NCI-H82 treated with DMSO at 0.1 percent for 48 hours (cell line): ENCODE measurements at regions not wholly inside any gene's neighbourhood (a gene's known extent, or its start where the extent isn't known, plus 50 kb on each side); places are given as distances from the start of the nearest gene placed in this dataset.

Experiments used
- DNase-seq: peaks from one replicate; lab custom pipeline; 2025; ENCODE audit not compliant: unreplicated experiment; lab: John Stamatoyannopoulos, UW

- DNase-seq = no peak
These were observed 178.3 kb downstream of the SUCNR1 start for GRCh38 chr3:152051501-152052404.

DNA sequence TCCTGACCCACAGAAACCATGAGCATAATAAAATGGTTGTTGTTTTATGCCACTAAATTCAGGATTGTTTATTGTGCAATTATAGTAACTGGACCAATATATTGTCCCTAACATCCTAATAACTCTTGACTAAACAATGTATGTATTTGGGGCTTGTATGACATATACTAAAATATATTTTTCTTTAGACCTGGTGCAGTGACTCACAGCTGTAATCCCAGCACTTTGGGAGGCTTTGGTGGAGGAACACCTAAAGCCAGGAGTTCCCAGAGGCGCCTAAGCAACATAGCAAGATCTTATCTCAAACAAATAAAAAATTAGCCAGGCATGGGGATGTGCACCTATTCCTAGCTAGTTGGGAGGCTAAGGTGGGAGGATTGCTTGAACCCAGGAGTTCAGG lies 180.4 kb downstream of the SUCNR1 start:
- no peak for DNase-seq

- no peak for DNase-seq
These were observed 180.9 kb downstream of the SUCNR1 start for GRCh38 chr3:152054315-152054714.

- DNase-seq = no peak
These were observed 182.6 kb downstream of the SUCNR1 start for GRCh38 chr3:152056073-152056472.

DNA sequence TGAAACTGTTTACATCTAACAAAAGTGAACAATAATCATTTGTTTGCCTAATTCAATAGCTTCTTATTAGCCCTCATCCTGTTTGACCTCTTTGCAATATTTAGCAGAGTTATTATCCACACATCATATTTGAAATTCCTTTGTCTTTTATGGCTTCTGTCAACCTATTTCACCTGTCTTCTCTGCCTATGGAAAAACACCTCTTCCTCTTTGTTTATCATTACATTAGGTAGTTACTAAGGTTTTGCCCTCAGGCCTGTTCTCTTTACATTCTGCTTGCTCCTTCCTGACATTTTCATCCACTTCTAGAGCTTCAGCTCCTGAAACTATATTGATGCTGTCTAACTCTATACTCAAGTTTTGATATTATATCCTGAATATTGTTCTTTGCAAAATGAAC lies 183.0 kb downstream of the SUCNR1 start:
- DNase-seq = no peak

- DNase-seq = no peak
These were observed 183.5 kb downstream of the SUCNR1 start for GRCh38 chr3:152056987-152057386.

DNA sequence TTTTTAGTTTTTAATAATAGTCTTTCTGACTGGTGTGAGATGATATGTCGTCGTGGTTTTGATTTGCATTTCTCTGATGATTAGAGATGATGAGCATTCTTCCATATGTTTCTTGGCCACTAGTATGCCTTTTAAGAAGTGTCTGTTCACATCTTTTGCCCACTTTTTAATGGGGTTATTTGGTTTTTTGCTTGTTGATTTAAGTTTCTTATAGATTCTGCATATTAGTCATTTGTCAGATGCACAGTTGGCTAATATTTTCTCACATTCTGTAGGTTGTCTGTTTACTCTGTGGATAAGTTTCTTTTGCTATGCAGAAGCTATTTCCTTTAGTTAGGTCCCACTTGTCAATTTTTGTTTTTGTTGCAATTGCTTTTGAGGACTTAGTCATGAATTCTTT lies 185.4 kb downstream of the SUCNR1 start:
- no peak for DNase-seq

DNA sequence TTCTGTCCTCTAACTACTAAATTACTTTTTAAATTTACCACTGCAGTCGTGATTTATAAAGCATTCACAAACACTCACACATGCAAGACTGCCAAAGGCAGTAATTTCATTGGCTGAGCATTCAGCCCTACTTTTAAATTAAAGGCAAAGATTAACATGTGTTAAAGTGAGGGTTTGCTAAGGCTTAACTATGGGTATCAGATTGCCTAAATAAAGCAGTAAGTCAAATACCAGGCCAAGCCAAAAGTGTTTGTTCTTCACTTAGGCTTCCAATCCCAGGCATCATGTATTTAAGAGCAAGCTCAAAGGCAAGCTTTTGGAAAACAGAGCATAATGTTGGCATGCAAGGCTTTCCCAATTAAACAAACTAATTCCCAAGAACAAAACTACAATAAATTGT lies 187.3 kb downstream of the SUCNR1 start:
- no peak for DNase-seq

DNA sequence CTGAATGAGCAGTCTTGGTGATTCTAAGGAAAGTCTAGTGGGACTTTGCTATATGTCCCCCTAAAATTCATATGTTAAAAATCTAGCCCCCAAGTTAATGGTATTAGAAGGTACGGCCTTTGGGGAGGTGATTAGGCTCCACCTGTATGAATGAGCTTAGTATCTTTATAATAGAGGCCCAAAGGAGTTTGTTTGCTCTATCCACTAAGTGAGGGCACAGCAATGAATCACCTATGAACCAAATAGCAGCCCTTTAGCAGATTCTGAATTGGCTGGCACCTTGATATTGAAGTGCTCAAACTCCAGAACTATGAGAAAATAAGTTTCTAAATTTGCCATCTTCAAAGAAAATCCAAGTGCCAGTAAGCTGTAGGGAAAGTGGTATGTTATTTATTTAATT lies 187.9 kb downstream of the SUCNR1 start:
- DNase-seq = no peak

- no peak for DNase-seq
These were observed 196.4 kb downstream of the SUCNR1 start for GRCh38 chr3:152069871-152070270.

DNA sequence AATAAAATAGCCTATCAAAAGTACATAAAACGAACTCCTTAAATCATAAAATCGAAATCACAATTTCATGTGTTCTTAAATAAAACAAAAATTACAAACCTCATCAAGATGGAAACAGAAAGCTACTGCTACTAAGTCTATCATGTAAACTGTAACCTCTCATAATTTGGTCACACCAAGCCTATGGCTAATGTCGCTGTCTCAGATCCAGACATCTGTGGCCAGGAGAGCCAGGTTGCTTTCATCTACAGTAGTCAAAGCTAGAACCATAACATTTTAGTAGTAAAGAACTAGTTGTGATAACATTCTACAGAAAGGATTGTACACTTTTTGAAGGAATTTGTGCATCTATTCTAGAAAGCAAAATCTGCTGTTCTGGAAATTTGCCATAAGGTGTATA lies 197.4 kb upstream of the MBNL1 start:
- DNase-seq = no peak

DNA sequence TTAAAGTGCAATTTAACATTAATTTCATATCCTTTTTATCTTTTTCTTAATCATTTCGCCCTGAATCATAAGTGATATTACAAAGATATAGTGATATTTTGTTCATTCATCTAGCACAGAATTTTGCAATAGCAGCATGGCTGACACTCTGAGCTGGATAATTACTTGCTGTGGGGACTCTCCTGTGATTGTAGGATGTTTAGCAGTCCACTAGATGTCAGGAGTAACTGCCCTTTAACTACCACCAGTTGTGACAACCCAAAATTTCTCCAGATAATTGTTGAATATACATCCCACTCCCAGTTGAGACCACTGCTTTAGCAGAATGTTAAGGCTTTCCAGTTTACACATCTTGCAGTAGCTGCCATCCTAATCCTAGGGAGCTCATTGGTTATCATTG lies 196.8 kb upstream of the MBNL1 start:
- DNase-seq = no peak

DNA sequence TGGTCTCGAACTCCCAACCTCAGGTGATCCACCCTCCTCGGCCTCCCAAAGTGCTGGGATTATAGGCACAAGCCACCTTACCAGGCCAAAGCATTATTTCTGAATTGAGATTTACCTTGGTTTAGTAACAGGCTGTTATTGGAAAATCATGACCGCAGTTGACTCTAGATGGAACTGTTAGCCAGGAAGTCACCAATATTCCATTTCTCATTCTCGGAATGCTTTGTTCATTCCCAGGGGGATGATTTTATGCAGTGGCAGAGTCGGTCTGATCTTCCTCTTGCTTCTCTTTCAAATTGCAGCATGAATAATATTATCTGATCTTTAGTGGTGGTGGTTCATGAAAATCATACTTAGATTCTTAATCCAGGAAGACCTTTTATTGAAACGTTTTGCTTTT lies 195.5 kb upstream of the MBNL1 start:
- DNase-seq = no peak

DNA sequence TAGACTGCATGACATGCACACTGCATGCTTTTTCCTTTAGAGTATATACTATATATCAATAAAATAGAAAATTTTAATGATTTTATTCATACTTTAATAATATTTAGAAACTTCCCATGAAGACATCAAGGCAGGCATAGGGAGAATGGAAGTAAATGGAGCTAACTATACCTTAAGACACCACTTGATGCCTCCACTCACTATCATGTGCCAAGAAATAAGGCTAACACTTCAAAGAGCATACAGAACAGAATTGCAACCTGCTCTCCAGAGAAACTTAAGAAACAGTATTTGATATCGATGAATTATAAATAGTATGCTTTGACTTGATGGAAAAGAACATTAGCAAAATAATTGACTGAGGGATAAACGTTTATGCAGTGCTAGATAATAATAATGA lies 192.6 kb upstream of the MBNL1 start:
- no peak for DNase-seq

- DNase-seq = no peak
These were observed 188.7 kb upstream of the MBNL1 start for GRCh38 chr3:152079980-152080379.

GRCh38 chr3:152083135-152083534 lies 185.6 kb upstream of the MBNL1 start:
- no peak for DNase-seq

- no peak for DNase-seq
These were observed 184.1 kb upstream of the MBNL1 start for GRCh38 chr3:152084441-152085158.

- DNase-seq = no peak
These were observed 181.6 kb upstream of the MBNL1 start for GRCh38 chr3:152087153-152087552.

DNA sequence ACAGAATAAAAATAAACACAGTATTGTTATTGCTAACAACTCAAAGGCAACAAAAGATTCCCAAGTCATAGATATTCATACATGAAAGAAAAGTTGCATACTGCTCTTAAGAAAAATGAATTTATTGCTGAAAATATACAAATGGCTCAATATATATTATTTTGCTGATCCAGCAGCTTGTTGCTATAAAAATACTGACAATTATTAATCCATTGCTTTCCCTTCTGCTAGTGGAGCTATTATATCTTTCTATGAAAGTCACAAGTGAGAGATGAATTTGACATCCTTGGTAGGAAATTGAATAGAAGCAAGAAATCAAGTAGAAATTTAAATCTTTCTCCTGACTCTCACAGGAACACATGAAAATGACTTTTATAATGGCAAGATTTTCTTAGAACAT lies 179.2 kb upstream of the MBNL1 start:
- no peak for DNase-seq

- DNase-seq = no peak
These were observed 177.0 kb upstream of the MBNL1 start for GRCh38 chr3:152091725-152092124.

DNA sequence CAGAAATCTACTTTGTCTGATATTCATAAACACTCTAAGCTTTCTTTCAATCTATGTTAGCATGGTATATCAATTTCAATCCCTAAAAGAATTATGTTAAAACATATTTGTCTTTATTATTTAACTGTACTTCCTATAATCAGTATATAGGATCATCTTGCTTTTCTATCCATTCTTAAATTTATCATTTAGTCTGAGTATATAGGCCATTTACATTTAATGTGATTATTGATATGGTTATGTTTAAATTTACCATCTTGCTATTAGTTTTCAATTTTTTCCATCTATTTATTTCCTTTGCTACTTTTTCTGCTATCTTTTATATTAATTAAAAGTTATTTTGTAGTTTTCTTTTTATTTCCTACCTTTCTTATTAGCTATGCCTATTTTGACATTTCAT lies 174.8 kb upstream of the MBNL1 start:
- DNase-seq = no peak

DNA sequence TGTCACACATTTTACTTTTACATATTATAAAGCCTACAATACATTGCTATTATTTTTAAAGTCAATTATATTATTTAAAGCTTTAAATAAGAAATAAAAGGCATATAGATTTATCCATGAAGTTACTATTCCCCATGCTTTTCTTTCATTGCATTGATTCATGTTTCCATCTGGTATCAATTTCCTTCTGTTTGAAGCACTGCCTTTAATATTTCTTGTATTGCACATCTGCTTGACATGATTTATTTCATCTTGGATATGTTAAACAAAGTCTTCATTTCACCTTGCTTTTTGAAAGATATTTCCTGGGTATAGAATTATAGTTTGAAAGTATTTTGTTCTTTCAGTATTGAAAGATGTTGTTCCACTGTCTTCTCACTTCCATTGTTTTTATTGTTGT lies 174.3 kb upstream of the MBNL1 start:
- DNase-seq = no peak
